GM18498 (cell line): ENCODE measurements at regions not wholly inside any gene's neighbourhood (a gene's known extent, or its start where the extent isn't known, plus 50 kb on each side); places are given as distances from the start of the nearest gene placed in this dataset.
"Not testable (repeated sequence)": the region's sequence is repeated elsewhere in the genome, so short reads cannot be mapped to it uniquely, and the experiment has no call there.

Source experiments
- ATAC-seq: cut with Tn5 transposase; IDR thresholded peaks from one replicate; pipeline ENCODE4 v1.9.1; 2021; ENCODE audit warnings: mild to moderate bottlenecking, moderate library complexity; ENCODE audit not compliant: unreplicated experiment

DNA sequence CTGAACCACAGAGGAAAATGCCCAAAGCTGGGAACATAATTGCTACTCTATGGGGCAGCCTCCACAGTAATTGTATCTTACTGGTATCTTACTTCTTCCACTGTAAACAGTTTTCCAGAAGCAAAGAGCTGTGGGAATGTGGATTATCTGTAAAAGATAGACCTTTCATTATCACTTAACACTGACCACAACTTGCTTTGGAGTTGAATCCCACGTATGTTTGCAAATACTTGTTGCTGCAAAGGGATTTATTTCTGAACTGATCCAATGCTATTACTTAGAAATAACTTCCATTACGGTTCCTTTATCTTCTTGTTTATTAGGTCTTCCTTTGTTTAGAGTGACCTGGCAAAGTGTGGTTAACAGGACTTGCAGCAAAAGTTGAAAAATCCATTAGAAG lies 218.1 kb downstream of the KCTD12 start:
- ATAC-seq, result no peak

DNA sequence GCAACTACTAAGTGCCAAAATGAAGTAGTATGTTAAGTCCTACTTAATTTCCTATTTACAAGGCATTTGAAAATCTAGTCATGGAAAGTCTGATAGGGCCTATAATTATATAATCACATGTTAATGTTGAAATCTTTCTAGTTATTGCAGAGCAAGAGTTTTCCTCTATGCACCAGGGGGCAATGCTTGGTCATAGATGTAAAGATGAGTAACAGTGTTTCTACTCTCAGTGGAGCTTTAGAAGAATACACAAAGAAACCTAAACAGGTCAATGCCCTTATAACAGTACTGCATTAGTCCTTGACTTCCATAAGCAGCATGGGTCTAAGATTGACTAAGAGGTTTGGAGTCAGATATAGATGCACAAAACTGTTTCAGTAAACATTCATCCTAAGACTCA lies 218.7 kb downstream of the KCTD12 start:
- no peak for ATAC-seq

DNA sequence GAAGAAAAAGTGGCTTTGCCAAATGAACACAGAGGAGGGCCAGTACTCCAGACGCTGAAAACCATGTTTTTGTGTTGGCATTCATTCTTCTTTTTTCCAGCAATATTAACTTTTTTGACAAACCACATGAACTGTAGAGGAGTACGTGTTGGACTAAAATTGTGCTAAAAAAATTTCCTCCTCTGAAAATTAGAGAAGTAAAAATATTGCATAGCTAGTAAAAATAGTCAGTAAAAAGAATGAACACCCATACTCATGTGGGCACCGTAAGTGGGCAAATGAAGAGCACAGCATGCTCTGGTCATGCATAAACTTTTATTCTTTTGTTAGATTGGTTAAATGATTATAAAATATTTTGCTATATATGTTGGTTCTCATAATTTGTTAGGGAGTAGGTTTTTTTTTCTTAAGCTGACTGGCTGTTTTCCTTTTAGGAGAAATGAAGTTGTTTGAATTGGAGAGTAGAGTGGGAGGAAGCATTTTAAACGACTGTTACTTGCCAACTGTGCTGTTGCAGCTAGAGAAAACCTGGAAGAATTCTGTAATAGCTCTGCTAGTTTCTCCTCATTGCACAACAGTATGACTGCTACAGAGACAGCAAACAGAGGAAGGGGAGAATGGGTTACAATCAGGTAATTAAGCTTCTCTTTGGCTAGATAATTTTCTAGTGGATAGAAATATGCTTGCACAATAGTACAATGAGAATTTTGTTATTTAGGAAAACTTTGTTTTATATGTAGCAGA lies 222.4 kb downstream of the KCTD12 start:
- ATAC-seq, result no peak

DNA sequence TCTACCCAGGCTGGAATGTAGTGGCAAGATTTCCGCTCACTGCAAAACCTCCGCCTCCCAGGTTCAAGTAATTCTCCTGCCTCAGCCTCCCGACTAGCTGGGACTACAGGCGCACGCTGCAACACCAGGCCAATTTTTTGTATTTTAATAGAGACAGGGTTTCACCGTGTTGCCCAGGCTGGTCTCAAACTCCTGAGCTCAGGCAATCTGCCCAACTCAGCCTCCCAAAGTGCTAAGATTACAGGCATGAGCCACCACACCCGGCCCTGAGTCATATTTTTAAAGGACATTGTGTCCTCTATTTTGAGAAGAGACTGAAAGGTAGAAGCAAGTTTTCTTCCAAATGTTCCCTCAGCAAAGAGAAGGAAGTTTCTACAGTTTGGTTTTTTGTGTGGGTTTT lies 227.1 kb downstream of the KCTD12 start:
- ATAC-seq, result not testable (repeated sequence)

DNA sequence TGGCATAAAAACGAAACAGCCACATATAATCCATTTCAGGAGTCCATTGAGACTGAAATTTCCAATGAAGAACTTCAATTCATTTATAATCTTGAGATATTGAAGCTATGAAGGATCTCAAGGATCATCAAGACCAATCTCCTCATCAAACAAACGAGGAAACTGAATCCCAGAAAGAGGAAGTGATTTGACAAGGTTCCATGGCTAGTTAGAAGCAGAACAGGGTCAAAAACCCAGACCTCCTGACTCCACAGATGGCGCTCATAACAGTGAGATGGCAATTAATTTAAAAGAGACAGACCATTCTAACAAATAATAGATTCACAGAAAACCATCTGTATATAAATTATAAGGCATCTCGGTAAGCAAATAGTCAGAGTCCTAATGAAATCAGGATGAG lies 229.7 kb downstream of the KCTD12 start:
- peak; percentile 43 for ATAC-seq

DNA sequence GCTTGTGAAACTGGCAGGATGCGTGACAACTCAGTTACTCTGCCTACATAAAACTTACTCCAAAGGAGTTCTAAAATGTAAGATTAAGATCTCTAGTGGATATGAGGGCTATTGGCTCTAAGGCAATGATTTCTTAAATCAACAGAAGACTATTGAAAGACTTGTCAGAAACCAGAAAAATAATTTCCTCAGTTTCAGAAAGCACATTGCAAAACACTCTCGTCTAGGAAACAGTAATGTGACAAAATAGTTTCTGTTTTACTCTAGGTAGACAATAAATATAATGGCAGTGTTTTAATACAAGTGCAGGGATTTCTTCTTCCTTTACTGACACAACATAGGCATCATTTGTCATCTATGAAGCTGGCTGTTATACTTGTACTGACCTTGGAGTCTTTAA lies 230.1 kb downstream of the KCTD12 start:
- ATAC-seq, result peak; percentile 69

DNA sequence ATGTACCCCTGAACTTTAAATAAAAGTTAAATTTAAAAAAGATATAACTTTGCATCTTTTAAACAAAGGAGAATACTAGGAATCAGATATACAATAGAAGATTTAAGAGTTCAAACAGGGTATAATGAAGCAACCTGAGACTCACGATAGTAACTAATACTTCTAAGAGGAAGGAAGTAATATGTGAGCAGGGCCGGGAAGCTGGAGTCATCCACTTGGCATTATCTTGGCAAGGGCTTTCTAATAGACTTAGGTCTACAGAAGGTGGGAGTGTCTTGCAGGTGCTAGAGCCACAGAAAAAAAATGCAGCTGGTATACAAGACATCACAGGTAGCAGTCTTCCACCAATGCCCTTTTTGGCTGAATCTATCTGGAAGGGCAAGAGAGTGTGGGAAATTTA lies 231.9 kb downstream of the KCTD12 start:
- no peak for ATAC-seq

DNA sequence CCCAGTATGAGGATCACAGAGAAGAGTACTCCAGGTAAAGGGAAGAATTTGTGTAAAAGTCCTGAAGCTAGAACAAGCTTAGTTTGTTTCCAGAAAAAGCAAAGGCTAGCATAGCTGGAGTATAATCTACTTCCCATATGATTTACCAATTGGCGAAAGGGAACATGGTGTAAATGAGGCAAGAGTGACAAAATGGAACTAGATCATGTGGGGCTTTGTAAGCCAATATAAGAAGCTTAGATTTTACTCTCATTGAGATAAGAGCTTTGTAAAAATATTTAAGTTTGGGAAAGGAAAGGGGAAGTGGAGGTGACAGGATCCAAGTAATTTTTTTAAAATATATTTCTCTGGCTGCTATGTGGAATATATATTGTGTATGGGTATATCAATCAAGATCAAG lies 234.9 kb downstream of the KCTD12 start:
- ATAC-seq, result no peak

DNA sequence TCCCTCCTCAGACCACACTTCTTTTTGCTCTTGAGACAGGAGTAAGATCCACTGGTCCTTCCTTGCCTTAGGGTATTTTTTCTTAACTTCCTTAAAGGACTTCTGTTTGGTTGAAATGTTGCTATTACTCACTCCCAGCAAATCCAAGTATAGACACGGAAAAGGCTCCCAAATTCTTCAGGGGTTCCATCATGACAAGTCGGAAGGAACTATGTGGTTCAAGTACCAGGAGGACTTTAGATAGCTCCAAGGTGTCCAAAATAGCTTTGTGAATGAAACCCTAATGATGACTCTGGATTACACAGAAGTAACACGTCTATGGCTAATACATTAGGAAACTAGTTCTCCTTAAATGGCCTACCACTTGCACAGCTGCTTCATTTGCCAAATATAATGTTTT lies 238.7 kb downstream of the KCTD12 start:
- ATAC-seq, result no peak

DNA sequence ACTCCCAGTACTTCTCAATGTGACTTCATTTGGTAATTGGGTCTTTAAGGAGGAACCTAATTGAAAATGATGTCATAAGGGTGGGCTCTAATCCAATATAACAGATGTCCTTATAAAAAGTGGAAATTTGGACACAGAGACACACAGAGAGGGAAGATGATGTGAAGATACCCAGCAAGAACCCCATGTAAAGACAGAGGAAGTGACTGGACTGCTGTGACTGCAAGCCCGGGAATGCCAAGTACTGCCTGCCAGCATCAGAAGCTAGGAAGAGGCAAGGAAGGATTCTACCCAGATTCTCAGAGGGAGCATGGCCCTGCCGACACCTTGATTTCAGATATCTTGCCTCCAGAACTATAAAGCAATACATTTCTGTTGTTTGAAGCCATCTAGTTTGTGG lies 239.3 kb downstream of the KCTD12 start:
- ATAC-seq, result no peak

DNA sequence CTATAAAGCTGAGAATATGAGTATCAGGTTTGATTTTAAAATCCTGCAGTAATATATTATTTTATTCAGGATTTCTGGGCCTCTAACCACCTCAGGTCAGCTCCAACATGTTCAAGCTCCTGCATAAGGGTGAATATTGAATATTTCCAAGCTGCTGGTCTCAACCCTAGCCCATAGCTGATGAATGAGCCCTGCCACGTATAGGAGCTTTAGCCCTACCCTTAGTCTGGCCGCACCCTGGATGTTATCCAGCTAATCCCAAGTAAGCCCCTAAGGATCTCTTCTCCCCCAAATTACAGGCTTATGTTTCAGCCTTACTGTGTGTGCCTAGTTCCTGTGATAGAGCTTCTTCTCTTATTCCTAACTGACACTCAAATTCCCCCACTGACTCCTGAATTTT lies 240.6 kb downstream of the KCTD12 start:
- no peak for ATAC-seq

DNA sequence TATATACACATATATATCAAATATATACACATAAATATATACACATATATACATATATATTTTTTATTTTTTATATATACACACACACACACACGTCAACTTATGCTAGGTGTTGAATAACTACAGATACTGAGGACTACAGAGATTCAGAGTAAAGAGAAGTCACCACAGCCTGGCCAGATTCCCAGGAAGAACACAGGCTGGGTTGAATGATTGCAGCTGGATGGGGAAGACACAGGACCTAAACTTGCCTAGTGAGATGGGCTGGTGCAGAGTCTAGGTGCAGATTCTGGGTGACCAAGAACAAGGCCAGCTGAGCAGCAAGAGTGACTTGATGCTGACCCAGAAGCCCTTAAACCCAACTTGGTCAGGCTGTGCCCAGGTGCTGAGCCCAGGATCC lies 241.3 kb downstream of the KCTD12 start:
- no peak for ATAC-seq

DNA sequence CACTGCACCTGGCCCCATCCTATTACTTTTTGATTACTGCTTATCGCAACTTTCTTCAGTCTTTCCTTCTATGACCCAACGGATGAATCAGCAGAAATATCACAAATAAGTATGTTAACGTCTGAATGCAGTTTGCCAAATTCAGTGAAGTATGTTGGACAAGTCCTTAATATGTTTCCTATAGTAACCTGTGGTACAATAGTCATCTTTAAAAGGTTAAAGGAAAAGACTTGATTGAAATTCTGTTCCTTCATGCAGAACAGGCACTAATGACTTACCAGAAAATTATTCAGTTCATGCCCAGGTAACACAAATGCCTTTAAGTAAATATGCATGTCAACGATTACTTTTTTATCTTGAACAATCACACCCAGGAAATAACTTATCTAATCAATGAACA lies 242.6 kb downstream of the KCTD12 start:
- ATAC-seq, result no peak

DNA sequence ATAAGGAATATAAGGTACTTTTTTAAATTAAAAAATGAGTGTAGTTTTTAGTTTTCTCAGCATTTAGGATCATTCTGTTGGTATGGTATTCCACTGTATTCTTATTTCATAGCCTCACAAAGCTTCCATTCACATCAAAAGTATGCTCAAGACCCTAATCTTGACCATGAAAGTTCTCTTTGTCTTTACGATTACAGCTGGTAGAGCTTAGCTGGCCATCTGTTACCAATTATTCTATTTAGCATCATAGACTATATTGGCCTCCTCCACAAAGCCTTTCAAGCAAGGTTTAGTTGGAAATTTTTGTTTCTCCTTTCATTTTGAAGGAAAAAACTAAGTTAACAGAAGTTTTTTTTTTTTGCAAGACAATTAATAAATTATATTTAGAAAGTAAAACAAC lies 245.1 kb downstream of the KCTD12 start:
- ATAC-seq, result no peak

DNA sequence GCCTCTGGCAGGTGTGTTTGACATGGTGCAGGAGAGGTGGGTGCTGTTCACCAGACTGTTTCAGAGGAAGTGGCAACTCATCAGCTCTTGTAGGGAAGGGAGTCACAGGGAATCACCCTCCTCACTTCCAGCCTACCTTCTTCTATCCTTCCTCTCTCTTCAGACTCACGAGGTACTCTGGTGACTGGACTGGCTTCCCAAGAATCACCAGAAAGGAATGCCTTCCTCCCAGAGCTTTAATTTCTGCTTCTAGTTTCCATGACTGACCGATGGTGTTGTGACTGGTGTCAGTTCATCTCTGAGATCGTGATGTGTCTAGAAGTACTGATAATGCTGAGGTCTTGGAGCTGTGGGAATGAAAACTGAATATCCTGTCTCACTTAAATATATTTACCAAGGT lies 247.3 kb downstream of the KCTD12 start:
- ATAC-seq, result no peak

DNA sequence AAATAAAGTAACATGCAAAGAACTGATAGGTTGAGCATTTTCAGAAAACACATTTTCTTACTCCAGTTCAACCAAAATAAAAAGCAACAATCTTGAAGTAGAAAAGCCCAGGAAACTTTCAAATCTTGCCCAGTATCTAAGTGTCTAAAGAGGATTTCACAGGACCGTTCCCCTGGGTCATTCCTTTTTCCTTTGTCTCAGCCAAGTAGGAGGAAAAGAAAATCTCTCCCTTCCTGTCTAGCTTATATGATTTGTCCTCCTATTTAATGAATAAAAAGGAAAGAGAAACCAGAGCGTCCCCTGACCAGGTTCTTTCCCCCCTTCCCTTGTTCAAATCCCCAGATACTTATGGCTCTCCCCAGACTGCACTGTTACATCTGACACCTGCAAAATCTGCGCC lies 248.0 kb downstream of the KCTD12 start:
- no peak for ATAC-seq

DNA sequence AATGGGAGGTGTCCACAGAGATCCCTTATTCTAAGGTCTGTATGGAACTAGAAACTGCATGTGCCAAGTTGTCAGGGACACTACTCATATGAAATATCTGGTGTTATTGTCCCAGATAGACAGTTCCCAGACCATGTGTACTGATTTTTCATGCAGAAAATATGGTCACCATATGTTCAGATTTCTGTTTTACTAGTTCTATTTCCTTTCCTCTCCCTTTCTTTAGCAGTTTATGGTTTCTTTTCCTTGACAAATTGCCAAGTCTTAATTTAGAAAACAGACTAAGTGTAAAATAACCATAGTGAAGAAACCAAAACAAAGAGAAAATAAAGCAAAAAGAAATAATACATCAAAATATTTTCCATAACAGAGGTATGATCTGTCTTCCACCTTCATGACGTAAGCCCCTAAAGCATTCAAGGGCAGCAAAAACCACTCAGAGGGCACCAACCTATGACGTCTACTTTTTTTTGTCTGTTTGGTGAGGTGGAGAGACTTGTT lies 248.5 kb downstream of the KCTD12 start:
- ATAC-seq, result no peak

DNA sequence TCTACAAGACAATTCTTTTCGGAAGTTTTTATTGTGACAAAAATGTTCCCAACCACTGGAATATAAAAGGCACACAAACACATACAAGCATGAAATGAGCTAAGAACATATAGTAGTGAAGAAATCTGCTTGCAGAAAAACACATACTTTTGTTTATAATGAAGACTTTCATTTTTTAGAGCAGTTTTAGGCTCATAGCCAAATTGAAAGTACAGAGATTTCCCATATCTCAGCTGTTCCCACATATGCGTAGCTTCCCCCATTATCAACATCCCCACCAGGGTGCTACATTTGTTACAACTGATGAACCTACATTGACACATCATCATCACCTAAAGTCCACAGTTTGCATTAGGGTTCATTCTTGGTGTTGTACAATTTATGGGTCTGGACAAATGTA lies 249.4 kb downstream of the KCTD12 start:
- no peak for ATAC-seq

DNA sequence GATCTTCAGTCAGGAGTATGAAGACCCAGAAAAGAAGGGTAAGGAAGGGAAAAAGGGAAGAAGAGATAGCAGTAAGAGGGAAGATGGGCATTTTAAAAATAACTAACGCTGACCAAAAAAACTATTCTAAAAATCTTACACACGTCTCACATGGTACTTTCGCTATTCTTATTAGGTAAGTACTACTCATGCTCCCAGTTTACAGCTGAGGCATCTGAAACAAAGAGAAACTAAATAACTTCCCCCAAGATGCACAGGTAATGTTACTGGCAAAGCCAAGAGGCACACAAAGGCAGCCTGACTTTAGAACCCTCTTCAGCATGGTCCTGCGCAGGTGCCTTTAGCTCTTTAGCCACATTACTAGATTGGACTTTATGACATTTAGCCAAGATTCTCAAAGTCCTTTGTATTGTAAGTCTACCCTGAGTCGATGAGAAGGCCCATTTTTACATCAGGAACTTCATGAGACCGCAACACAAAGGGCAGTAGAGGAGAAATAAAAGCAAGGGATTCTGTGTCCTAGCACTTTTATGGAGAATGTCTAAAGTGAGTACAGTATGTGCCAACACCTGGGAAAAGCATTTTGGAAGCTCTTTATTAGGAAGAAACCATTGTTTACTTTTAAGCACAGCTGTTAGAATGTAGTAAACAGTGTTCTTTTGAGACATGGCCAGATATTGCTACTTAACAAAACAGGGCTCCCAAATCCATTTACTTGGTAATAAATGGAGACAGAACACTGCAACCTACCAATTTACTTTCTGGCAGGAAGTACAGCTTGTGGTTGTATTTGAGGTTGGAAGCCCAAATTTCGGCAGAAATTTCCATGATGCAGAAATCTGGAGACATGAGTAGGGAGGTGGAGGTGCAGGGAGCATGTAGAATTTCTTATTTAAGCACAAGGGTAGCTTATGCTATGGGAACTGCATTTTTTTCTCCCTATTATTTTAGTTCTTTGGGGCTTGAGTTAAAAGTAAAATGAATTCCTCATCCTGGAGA lies 250.7 kb downstream of the KCTD12 start:
- ATAC-seq, result peak; percentile 56

DNA sequence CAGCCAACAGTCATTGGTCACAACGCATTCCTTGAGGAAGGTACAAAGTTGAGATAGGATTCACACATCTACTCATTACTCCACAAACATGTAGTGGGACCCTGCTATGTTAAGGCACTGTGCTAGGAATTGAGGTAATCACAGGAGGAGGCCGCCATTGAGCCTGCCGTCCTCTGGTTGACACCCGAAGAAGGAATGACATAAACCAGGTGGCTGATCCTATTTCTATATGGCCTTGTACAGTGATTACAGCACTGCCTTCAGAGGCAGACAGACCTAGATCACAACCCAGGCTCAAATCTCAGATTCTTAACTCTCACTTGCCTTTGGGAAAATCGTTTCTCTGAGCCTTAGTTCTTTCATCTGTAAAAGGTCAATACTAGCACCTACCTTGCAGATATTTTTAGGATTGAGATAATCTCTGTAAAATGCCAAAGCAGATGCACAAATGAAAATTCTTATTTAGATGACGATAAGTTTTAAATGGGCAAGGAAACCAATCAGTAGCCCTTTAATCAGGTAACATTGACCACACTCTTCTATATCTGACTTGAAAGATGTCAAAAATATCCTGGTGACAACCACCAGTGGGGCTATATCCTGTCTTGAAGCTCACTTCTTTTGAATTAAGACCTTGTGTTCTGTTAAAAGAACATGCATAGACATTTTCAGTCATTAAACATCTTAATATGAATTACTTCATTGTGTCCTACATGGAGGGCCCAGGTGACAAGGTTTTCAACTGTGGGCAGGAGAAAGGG lies 251.6 kb downstream of the KCTD12 start:
- ATAC-seq, result peak; percentile 55

DNA sequence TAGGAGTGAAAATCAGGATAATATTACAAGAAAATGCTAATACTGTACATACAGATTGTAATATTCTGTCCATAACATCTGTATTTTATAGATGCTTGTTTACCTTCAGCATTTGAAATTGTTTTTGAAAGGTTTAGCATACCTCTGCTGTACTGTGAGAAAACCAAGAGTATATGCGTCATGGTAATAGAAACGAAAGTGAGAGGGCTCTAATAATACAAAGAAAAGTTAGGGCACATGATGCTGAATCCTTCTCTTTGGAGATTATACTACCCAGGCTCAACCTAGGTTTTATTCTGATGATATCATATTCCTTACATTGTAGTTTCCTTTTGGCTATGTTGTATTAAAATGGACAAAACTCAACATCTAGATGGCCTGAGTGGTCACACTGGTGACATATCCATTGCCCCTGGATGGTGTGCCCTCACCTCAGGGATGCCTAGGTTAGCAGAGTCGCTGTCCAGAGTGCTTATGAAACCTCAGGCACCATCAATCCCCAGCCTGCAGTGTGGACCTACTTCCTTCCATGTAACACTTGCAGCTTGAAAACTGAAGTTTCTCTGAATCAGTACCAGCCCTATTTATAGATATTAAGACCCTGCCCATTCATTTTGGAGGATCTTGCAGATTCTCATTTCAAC lies 253.7 kb downstream of the KCTD12 start:
- no peak for ATAC-seq
